NCI-H2171 treated with DMSO at 0.1 percent for 48 hours (cell line): ENCODE measurements at regions not wholly inside any gene's neighbourhood (a gene's known extent, or its start where the extent isn't known, plus 50 kb on each side); places are given as distances from the start of the nearest gene placed in this dataset.

Experiments used
- DNase-seq: peaks from one replicate; lab custom pipeline; 2025; lab: John Stamatoyannopoulos, UW

DNA sequence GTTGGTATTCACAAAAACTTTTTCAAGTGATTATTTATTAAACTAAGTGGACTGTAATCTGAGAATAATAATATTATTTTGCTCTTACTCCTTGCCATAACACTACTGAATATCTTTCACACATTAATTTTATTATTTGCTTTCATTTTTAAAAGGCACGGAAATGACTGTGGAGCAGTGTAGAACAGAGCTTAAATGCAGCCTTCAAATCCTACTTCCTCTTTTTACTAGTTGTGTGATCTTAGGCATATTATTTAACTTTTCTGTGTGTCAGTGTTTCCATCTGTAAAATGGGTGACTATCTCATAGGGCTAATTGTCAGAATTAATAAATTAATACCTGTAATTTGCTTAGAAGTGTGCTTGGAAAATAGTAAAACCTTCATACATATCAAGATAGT lies 55.5 kb upstream of the SLC8A1 start:
- no peak for DNase-seq

- DNase-seq = no peak
These were observed 58.4 kb upstream of the SLC8A1 start for GRCh38 chr2:40510304-40510703.

DNA sequence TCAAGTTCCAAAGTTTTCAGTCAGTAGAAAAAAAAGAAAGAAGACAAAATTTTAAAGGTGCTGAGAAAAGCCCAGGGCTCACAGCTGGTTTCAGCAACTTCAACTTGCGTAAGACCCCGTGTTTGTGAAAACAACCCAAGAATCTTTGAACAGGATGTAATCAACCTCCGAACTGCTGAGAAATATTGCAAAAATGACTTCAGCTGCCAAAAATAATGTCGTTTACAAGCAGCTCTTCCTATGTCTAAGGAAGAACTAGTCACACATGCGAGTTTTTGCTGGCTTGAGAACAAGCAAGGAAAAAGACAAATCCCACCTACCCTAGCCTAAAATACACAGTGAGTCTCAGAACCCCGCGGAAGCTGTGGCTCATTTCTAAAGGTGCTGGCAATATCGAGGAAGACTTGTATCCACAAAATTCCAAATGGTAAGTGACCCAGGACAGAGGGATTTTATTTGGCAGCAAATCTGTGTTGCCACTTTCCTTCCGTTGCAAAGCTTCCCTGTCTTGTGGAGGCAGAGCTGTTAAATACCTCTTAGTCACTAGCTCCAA lies 59.8 kb upstream of the SLC8A1 start:
- no peak for DNase-seq

DNA sequence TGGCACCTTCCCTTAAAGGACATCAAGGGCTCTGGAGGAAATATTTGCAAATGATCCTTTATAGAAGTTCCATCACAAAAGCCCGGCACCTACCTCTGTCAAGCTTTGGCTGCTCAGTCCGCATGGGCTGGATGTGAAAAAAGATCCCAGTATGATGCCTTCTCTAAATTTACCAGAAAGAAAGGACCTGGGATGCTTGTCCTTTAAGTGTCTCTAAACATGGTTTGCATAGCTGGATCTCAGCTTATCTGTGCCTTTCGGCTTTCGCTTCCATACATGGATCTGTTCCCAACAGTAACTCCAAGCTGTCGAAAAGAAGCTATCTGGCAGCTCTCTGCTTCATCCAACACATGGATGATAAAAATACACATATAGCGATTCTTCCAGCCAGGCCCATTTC lies 60.4 kb upstream of the SLC8A1 start:
- no peak for DNase-seq

GRCh38 chr2:40513201-40513600 lies 61.3 kb upstream of the SLC8A1 start:
- no peak for DNase-seq

GRCh38 chr2:40516604-40517003 lies 64.7 kb upstream of the SLC8A1 start:
- no peak for DNase-seq

DNA sequence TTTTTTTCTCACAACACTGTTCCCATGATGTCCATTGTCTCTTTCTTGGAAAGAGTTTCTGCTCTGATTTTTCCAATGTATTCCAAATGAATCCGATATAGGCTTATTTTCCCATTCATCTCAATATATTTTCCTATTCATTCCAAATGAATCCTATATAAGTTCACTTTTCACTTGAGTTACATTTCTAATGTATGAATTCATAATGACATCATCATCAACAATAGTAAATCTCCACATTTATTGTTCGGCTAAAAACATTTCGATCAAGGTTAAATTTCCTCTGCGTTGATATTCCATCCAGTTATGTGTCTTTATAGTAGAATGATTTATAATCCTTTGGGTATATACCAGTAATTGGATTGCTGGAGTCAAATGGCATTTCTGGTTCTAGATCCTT lies 76.7 kb upstream of the SLC8A1 start:
- no peak for DNase-seq

DNA sequence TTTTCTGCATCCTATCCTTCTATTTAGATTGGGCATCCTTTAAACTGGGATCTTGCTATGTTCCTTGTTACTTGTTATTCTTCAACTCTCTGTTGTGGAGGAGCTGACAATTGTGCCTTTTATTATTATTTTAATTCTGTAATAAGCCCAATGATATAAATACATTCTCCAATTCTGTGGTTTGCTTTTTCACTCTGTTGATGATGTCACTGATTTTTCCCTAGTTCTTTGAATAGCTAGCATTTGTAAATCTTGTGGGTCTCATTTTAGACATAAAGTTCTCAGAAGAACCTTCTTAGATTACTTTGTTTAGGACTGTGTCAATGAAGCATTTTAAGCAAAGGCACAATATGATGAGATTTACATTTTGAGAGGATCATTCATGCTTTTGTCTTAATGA lies 79.5 kb upstream of the SLC8A1 start:
- no peak for DNase-seq

DNA sequence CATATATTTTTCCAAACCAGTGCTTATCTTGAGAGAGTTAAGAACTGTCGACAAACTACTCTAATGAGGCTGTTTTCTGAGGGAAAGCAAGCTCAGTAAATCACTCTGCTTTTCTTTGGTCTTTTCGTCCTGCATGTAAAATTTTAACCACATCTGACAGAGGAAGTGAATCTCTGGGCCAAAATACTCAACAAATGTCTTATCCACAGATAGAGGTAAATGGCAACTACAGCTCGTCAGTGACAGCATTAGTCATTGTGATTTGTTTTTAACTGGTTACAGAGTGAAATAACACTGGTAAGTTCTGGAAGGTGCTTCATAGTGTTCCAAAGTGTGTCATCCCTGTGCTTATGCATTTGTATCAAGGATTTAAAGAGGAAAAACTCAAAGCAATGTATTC lies 82.6 kb upstream of the SLC8A1 start:
- DNase-seq = no peak

DNA sequence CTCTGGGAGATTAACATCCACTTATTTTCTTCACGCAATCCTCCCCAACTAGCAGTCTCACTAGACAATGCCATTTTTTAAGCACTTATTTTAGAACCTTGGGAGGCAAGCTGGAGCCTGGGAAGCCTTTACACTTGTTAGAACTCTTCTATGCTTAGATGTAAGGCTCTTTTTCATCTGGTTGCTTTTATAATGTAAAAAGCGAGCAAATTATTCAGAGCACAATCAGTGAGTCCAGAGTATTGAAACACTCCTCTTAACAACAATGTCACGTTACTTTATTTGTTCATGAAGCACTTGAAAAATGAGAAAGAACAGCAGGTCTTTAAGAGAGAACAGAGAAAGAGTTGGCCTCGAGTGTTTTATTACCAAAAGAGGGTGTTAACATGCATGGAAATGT lies 84.1 kb upstream of the SLC8A1 start:
- DNase-seq = no peak

- DNase-seq = no peak
These were observed 88.1 kb upstream of the SLC8A1 start for GRCh38 chr2:40540026-40540425.

DNA sequence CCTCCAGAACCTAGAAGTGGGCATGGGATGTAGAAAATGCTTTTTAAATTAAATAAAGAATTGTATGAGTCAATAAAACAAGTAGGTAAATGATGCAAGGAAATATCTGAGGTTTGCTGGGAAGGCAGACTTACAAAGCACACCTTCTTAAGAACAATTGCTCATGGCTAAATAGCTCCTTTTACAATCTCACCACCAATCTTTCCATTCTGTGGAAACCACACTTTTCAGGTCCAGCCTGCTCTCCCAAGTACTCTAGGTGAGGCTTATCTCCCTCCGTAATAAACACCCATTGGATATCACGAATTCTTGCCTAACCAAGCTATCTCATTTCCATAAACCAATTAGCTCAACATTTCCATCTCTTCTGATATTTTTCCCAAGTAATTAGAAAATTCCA lies 91.5 kb upstream of the SLC8A1 start:
- no peak for DNase-seq

GRCh38 chr2:40544072-40544471 lies 92.2 kb upstream of the SLC8A1 start:
- DNase-seq = no peak

DNA sequence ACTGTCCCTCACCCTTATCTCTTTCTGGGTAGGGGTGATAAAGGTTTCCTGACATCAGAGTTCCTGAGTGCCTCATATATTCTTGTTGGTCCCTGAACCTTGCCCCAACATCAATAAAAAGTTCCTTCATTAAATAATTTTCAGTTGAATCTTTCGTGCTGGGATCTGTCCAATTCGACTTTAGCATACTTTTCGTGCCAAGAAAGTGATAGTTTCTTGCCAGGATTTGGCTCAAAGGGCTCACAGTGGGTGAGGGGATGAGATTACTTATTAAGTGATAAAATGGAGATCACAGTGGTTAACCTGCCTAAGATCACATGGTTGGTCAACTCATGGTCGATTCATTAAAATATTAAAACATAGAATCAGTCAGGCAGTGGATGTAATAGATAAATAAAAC lies 93.8 kb upstream of the SLC8A1 start:
- no peak for DNase-seq

GRCh38 chr2:40546439-40547191 lies 94.7 kb upstream of the SLC8A1 start:
- DNase-seq = no peak

DNA sequence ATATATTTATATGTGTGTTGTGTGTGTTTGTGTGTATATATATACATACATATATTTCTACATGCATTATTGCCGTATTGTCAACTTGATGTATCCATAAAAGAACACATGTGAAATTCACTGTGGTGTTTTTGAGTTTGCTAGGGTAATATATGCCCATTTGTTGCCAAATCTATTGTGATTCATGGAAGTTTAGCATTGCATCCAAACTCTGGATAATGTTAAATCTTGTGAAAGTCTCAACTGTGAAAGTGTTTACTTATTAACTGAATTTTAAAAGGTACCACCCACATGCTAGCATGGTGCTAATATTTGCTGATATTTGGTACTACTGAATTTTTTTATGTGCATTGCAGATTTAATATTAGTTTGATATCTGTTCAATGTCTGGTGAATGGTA lies 96.6 kb upstream of the SLC8A1 start:
- DNase-seq = no peak

GRCh38 chr2:40550085-40550484 lies 98.2 kb upstream of the SLC8A1 start:
- no peak for DNase-seq

GRCh38 chr2:40551081-40551480 lies 99.2 kb upstream of the SLC8A1 start:
- no peak for DNase-seq

DNA sequence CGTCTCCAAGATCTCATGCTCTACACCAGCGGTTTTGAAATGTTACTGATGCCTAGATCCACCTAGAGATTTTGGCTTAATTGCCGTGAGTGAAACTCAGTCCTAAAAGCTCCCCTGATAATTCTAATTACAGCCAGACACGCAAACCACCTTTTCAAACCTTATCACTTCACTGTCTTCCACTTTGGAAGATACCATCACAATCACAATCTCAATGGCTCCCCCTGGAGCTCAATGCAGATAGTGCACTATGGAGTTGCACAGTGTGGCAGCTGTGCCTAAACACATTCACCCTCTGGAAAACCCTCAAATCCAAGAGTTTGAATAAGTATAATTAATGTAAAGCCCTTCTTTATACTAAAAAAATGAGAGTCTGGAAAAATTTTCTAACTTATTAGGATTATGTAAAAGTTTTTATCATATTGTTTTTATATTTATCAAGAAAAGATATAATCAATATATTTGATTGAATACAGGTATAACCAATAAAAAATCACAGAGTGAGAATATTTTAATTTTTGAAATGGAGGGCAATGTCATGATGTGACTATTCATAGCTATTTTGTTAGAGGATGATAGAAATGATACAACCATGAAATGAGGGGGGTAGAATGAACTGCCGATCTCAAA lies 102.9 kb upstream of the SLC8A1 start:
- DNase-seq = peak; percentile 17

GRCh38 chr2:40556293-40556692 lies 104.4 kb upstream of the SLC8A1 start:
- DNase-seq = no peak

DNA sequence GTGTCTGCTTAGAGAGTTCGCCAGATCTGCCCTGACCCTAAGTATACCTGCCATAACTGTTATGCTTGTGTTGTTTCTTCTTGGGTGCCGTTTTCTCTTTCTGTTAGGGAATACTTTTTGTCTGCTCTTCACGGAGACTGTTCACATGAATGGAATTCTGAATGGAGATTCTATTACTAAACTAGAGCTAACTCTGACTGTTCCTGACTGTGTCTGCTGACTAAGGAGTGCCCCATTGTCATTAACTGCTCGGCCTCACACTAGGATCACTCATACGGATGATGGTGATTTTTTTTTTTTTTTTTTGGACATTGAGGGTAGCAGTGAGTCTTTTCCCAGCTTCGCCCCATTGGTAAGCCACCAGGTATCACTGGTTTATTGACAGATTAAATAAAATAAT lies 104.8 kb upstream of the SLC8A1 start:
- DNase-seq = no peak

DNA sequence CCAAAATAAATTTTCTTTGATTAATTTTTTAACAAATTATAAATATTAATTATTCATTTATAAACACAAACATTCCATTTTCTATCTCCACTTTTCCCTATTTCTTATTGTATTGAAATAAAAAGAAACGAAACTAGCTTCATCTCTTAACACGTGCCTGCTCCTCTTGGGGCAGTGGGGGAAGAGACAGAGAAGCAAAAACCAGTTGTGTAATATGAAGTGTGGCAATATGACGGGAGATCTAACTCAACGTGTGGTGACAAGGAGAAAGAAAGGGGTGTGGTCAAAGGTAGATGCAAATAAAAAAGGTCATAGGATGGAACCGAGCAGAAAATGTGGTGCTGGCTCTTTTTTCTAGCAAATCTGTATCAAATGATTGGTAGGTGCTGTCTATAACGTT lies 106.9 kb upstream of the SLC8A1 start:
- no peak for DNase-seq

DNA sequence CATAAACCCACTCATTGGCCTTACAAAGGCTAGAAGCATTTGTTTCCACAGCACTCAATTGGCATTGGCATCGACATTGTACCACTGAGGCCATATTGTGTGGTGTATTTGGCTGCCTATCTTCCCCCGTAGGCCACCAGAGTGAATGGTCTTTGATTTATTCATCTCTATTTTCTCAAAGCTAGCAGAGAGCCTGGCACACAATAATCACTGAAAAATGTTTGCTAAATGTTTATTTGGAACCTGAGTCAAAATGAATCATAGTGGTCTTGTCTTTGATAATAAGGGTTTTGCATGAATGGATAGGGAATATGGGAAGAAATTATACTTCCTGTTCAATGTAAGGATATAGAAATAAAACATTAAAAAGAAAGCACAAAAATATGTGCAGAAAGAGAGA lies 107.3 kb upstream of the SLC8A1 start:
- no peak for DNase-seq

GRCh38 chr2:40564184-40564583 lies 112.3 kb upstream of the SLC8A1 start:
- no peak for DNase-seq
